SU-DHL-6 (cell line): ENCODE measurements at regions not wholly inside any gene's neighbourhood (a gene's known extent, or its start where the extent isn't known, plus 50 kb on each side); places are given as distances from the start of the nearest gene placed in this dataset.

ENCODE experiments used
- H2AFZ ChIP-seq: fragments of 200-600 bp; sonication (generic); 2 replicates; pipeline ENCODE4 v1.6.1; 2014; ENCODE audit warnings: low read depth, mild to moderate bottlenecking, moderate library complexity, mixed read lengths, antibody characterized with exemption, low read length; ENCODE audit not compliant: severe bottlenecking
- H3F3A ChIP-seq: fragments of 200-600 bp; shearing (Covaris generic); 2 replicates; pipeline ENCODE4 v1.6.0; 2016; ENCODE audit warnings: antibody characterized with exemption, mild to moderate bottlenecking; ENCODE audit not compliant: insufficient read depth
- H3K27ac ChIP-seq: fragments of 200-600 bp; sonication (generic); 2 replicates; pipeline ENCODE4 v1.5.1; 2016; ENCODE audit warnings: low read depth, mild to moderate bottlenecking, low read length, moderate library complexity, mixed read lengths
- H3K27me3 ChIP-seq: fragments of 200-600 bp; sonication (generic), shearing (Covaris generic); 2 replicates; pipeline ENCODE4 v1.6.0; 2014; ENCODE audit warnings: mild to moderate bottlenecking, low read length
- H3K36me3 ChIP-seq: fragments of 200-600 bp; sonication (generic); 2 replicates; pipeline ENCODE4 v1.6.1; 2014; ENCODE audit warnings: mild to moderate bottlenecking, low read length, mixed read lengths
- H3K4me2 ChIP-seq: fragments of 300-600, 200-600 bp; shearing (Covaris generic), sonication (generic); 2 replicates; pipeline ENCODE4 v1.6.0; 2014; ENCODE audit warnings: low read length, low read depth, mild to moderate bottlenecking; ENCODE audit not compliant: poor library complexity, severe bottlenecking
- H3K4me3 ChIP-seq: fragments of 200-600 bp; sonication (generic); 2 replicates; pipeline ENCODE4 v1.5.1; 2014; ENCODE audit warnings: antibody characterized with exemption, low read length, mild to moderate bottlenecking, mixed read lengths; ENCODE audit not compliant: insufficient read depth, poor library complexity, severe bottlenecking
- H3K79me2 ChIP-seq: fragments of 200-600 bp; sonication (generic); 2 replicates; pipeline ENCODE4 v1.6.1; 2014; ENCODE audit warnings: mild to moderate bottlenecking, low read length, moderate library complexity; ENCODE audit not compliant: insufficient read depth
- H3K9ac ChIP-seq: fragments of 200-600 bp; sonication (generic); 2 replicates; pipeline ENCODE4 v1.7.0; 2014; ENCODE audit warnings: mild to moderate bottlenecking, low read length
- H3K9me2 ChIP-seq: fragments of 200-600 bp; sonication (generic); replicated peaks from 2 replicates; pipeline ENCODE4 v1.6.1; 2014; ENCODE audit warnings: low read length; ENCODE audit not compliant: insufficient read depth
- H3K9me3 ChIP-seq: fragments of 200-600 bp; sonication (generic); 2 replicates; pipeline ENCODE4 v1.6.1; 2014; ENCODE audit warnings: low read length, mixed read lengths; ENCODE audit not compliant: insufficient read depth
- H4K20me1 ChIP-seq: fragments of 200-600 bp; sonication (generic); 2 replicates; pipeline ENCODE4 v1.6.1; 2014; ENCODE audit warnings: low read depth, mild to moderate bottlenecking, antibody characterized with exemption, low read length, moderate library complexity, mixed read lengths
- CTCF ChIP-seq: fragments of 200-600 bp; sonication (generic); IDR thresholded peaks from one replicate; pipeline ENCODE4 v1.5.1; 2017; ENCODE audit warnings: antibody characterized with exemption, mild to moderate bottlenecking, low read length, moderate library complexity; ENCODE audit not compliant: insufficient read depth, poor library complexity, severe bottlenecking
- EZH2phosphoT487 ChIP-seq: fragments of 200-600 bp; sonication (generic), shearing (Covaris generic); conservative IDR thresholded peaks from 2 replicates; pipeline ENCODE4 v1.6.1; 2018; ENCODE audit warnings: mild to moderate bottlenecking, antibody characterized with exemption, low read length, moderate library complexity, mixed read lengths

- Histone ChIP-seq H3K9me3 (no peaks in the 10 kb centered on the region), H2AFZ (no peak overlapping the region), H3F3A (no peaks in the 10 kb centered on the region), H3K4me3 (no peak overlapping the region), H4K20me1 (no peaks in the 10 kb centered on the region), H3K9ac (no peak overlapping the region), H3K79me2 (no peaks in the 10 kb centered on the region), H3K36me3 (no peaks in the 10 kb centered on the region), H3K4me2 (no peak overlapping the region), H3K27me3 (no peaks in the 10 kb centered on the region), H3K27ac (no peak overlapping the region), H3K9me2 (no peaks in the 10 kb centered on the region)
- no peak for TF ChIP-seq CTCF
- no peak for TF ChIP-seq EZH2phosphoT487
These were observed 432.1 kb upstream of the CFAP20DC start for GRCh38 chr3:59481776-59482400.

GRCh38 chr3:59480486-59480995 is 430.7 kb upstream of the CFAP20DC start:
- Histone ChIP-seq H3K27ac (no peak overlapping the region), H3K27me3 (no peaks in the 10 kb centered on the region), H3K9me2 (no peaks in the 10 kb centered on the region), H2AFZ (no peak overlapping the region), H3K36me3 (no peaks in the 10 kb centered on the region), H4K20me1 (no peaks in the 10 kb centered on the region), H3K4me2 (no peak overlapping the region), H3K4me3 (no peak overlapping the region), H3K9me3 (no peaks in the 10 kb centered on the region), H3K9ac (no peak overlapping the region), H3K79me2 (no peaks in the 10 kb centered on the region), H3F3A (no peaks in the 10 kb centered on the region)
- TF ChIP-seq EZH2phosphoT487 (no peak), CTCF (no peak)

- TF ChIP-seq CTCF: no peak
- no peak for TF ChIP-seq EZH2phosphoT487
- Histone ChIP-seq H3K9me2 (no peaks in the 10 kb centered on the region), H3K4me2 (no peak overlapping the region), H3F3A (no peaks in the 10 kb centered on the region), H3K27ac (no peak overlapping the region), H2AFZ (no peak overlapping the region), H3K36me3 (no peaks in the 10 kb centered on the region), H3K9ac (no peak overlapping the region), H3K79me2 (no peaks in the 10 kb centered on the region), H3K9me3 (no peaks in the 10 kb centered on the region), H3K4me3 (no peak overlapping the region), H3K27me3 (no peaks in the 10 kb centered on the region), H4K20me1 (no peaks in the 10 kb centered on the region)
These were observed 423.8 kb upstream of the CFAP20DC start for GRCh38 chr3:59473636-59474035.
